Gastrocnemius medialis (tissue), 4 donors: ENCODE measurements at regions not wholly inside any gene's neighbourhood (a gene's known extent, or its start where the extent isn't known, plus 50 kb on each side); places are given as distances from the start of the nearest gene placed in this dataset.

ENCODE experiments used
- ATAC-seq, 2 donors: fragments of 150-250 bp; one replicate each; pipeline ENCODE4 v1.9.1; 2016
- DNase-seq, 2 donors: peaks; one replicate each; pipeline ENCODE4 v3.0.0-alpha.2; 2019
- H3K27ac ChIP-seq, 4 donors: fragments of 200-600 bp; sonication (generic); 1 replicate in 1 of 4; 2 replicates in 3 of 4; pipeline ENCODE4 v1.5.1; 2016 to 2018; ENCODE audit warnings: mild to moderate bottlenecking in 2 of 4, moderate library complexity in 1 of 4
- H3K27me3 ChIP-seq, 3 donors: fragments of 200-600 bp; sonication (generic) in 2 of 3; 1 replicate in 1 of 3; 2 replicates in 2 of 3; pipeline versions ENCODE4 v1.5.1 to v1.6.0; 2016 to 2019; ENCODE audit warnings: mild to moderate bottlenecking in 1 of 3, moderate library complexity in 1 of 3
- H3K36me3 ChIP-seq, 2 donors: fragments of 200-600 bp; sonication (generic) in 1 of 2; one replicate each; pipeline ENCODE4 v1.5.1; 2017 to 2018
- H3K4me1 ChIP-seq, 2 donors: fragments of 200-600 bp; sonication (generic) in 1 of 2; one replicate each; pipeline ENCODE4 v1.5.1; 2016 to 2017; ENCODE audit warnings: mild to moderate bottlenecking in 2 of 2
- H3K4me3 ChIP-seq, 4 donors: fragments of 200-600 bp; sonication (generic) in 3 of 4; 1 replicate in 1 of 4; 2 replicates in 3 of 4; pipeline ENCODE4 v1.5.1; 2016 to 2019; ENCODE audit warnings: mild to moderate bottlenecking in 2 of 4
- H3K9me3 ChIP-seq, 3 donors: fragments of 200-600 bp; sonication (generic) in 2 of 3; 1 replicate in 1 of 3; 2 replicates in 2 of 3; pipeline ENCODE4 v1.5.1; 2016 to 2019
- CTCF ChIP-seq, 5 experiments: fragments of 450-650 bp in 3 of 5; fragments of 200-600 bp in 2 of 5; sonication (generic) in 2 of 5; IDR thresholded peaks in 4 of 5; conservative IDR thresholded peaks in 1 of 5; 1 replicate in 4 of 5; 2 replicates in 1 of 5; pipeline ENCODE4 v1.5.1; 2016 to 2019; ENCODE audit warnings: antibody characterized with exemption in 5 of 5, mild to moderate bottlenecking in 3 of 5, moderate library complexity in 3 of 5
- POLR2A ChIP-seq, 2 donors: fragments of 450-650 bp; IDR thresholded peaks; one replicate each; pipeline ENCODE4 v1.6.1; 2017; ENCODE audit warnings: antibody characterized with exemption in 2 of 2, mild to moderate bottlenecking in 2 of 2, moderate library complexity in 2 of 2
- in situ Hi-C, 4 donors: fragments of 200-750 bp; cut with MboI; loops; one replicate each; pipeline versions ENCODE4 v1.15.0 to v1.8.0; 2017; ENCODE audit warnings: low sequenced_read_pairs in 4 of 4
- intact Hi-C: fragments of 100-400 bp; cut with DNase I; formaldehyde crosslinking; loops from one replicate; pipeline ENCODE4 v1.15.1; 2023; ENCODE audit warnings: low total_unique reads

- Histone ChIP-seq H3K27ac (no peak overlapping the region), H3K27me3 (no peaks in the 10 kb centered on the region), H3K4me3 (no peak overlapping the region), H3K4me1 (no peaks in the 10 kb centered on the region), H3K36me3 (no peaks in the 10 kb centered on the region), H3K9me3 (no peaks in the 10 kb centered on the region)
- TF ChIP-seq CTCF (IDR thresholded peaks at IDR 0.05 in 4 of 5, conservative IDR thresholded peaks at IDR 0.05 in 1 of 5) (no peak), POLR2A (IDR thresholded peaks at IDR 0.05) (no peak)
- no peak for ATAC-seq
- in situ Hi-C loops (no loop called here), intact Hi-C loops (no loop called here)
- DNase-seq, result no peak
These were observed 581.9 kb downstream of the GATA3 start for GRCh38 chr10:8636371-8636770.

GRCh38 chr10:8637640-8638039 is 583.2 kb downstream of the GATA3 start:
- no peak overlapping the region for H3K27ac ChIP-seq

GRCh38 chr10:8638088-8638672 is 583.7 kb downstream of the GATA3 start:
- H3K9me3 ChIP-seq, result no peaks in the 10 kb centered on the region
- DNase-seq, result no peak
- no peak overlapping the region for H3K27ac ChIP-seq
- H3K4me1 ChIP-seq, result no peaks in the 10 kb centered on the region
- no peak for ATAC-seq
- in situ Hi-C loops (no loop called here), intact Hi-C loops (no loop called here)
- H3K27me3 ChIP-seq, result no peaks in the 10 kb centered on the region
- no peaks in the 10 kb centered on the region for H3K36me3 ChIP-seq
- no peak overlapping the region for H3K4me3 ChIP-seq
- TF ChIP-seq CTCF (IDR thresholded peaks at IDR 0.05 in 4 of 5, conservative IDR thresholded peaks at IDR 0.05 in 1 of 5) (no peak), POLR2A (IDR thresholded peaks at IDR 0.05) (no peak)

More at GRCh38 chr10:8637640-8638039, 583.2 kb downstream of the GATA3 start:
- Histone ChIP-seq H3K27me3 (no peaks in the 10 kb centered on the region), H3K4me1 (no peaks in the 10 kb centered on the region), H3K36me3 (no peaks in the 10 kb centered on the region), H3K9me3 (no peaks in the 10 kb centered on the region), H3K4me3 (no peak overlapping the region)
- no peak for ATAC-seq
- TF ChIP-seq CTCF (IDR thresholded peaks at IDR 0.05 in 4 of 5, conservative IDR thresholded peaks at IDR 0.05 in 1 of 5) (no peak), POLR2A (IDR thresholded peaks at IDR 0.05) (no peak)
- intact Hi-C loops (no loop called here), in situ Hi-C loops (no loop called here)
- no peak for DNase-seq

- DNase-seq, result no peak
- no peaks in the 10 kb centered on the region for H3K27me3 ChIP-seq
- intact Hi-C loops (no loop called here), in situ Hi-C loops (no loop called here)
- H3K4me1 ChIP-seq, result no peaks in the 10 kb centered on the region
- H3K36me3 ChIP-seq, result no peaks in the 10 kb centered on the region
- H3K4me3 ChIP-seq, result no peak overlapping the region
- ATAC-seq, result no peak
- TF ChIP-seq POLR2A (IDR thresholded peaks at IDR 0.05), result no peak
- TF ChIP-seq CTCF (IDR thresholded peaks at IDR 0.05 in 4 of 5, conservative IDR thresholded peaks at IDR 0.05 in 1 of 5), result no peak
- no peaks in the 10 kb centered on the region for H3K9me3 ChIP-seq
- no peak overlapping the region for H3K27ac ChIP-seq
These were observed 585.1 kb downstream of the GATA3 start for GRCh38 chr10:8639486-8640185.
